Lung (tissue), 11 donors: ENCODE measurements at regions not wholly inside any gene's neighbourhood (a gene's known extent, or its start where the extent isn't known, plus 50 kb on each side); places are given as distances from the start of the nearest gene placed in this dataset.
A peak's percentile ranks its signal among the peaks of the same experiment; 100 is the strongest.

Experiments used
- ATAC-seq: fragments of 200-7000 bp; cut with Tn5 transposase; one replicate; pipeline ENCODE4 v1.9.1; 2020; ENCODE audit warnings: moderate number of reproducible peaks; ENCODE audit not compliant: insufficient read depth, low FRiP score
- DNase-seq, 3 donors: peaks; one replicate each; pipeline ENCODE4 v3.0.0-alpha.2; 2013 to 2017
- H3K27ac ChIP-seq, 2 donors: one replicate each; pipeline ENCODE4 v1.5.1; 2013; ENCODE audit warnings: mild to moderate bottlenecking in 2 of 2, moderate library complexity in 2 of 2, control low read depth in 1 of 2, inconsistent platforms in 1 of 2, low read depth in 1 of 2, low read length in 1 of 2
- H3K27me3 ChIP-seq, 3 donors: one replicate each; pipeline ENCODE4 v1.5.1; 2013; ENCODE audit warnings: low read length in 2 of 3; ENCODE audit not compliant: control insufficient read depth in 3 of 3, insufficient read depth in 3 of 3
- H3K36me3 ChIP-seq, 4 donors: one replicate each; pipeline ENCODE4 v1.5.1; 2013; ENCODE audit warnings: low read length in 4 of 4, mild to moderate bottlenecking in 1 of 4, moderate library complexity in 1 of 4; ENCODE audit not compliant: control insufficient read depth in 4 of 4, insufficient read depth in 4 of 4
- H3K4me1 ChIP-seq, 5 donors: one replicate each; pipeline ENCODE4 v1.5.1; 2013; ENCODE audit warnings: low read length in 5 of 5, mild to moderate bottlenecking in 2 of 5, moderate library complexity in 1 of 5; ENCODE audit not compliant: control insufficient read depth in 5 of 5, insufficient read depth in 5 of 5
- H3K4me3 ChIP-seq: one replicate; pipeline ENCODE4 v1.5.1; 2013; ENCODE audit warnings: mild to moderate bottlenecking, control low read depth, moderate library complexity
- H3K9ac ChIP-seq, 2 donors: one replicate each; pipeline ENCODE4 v1.5.1; 2013; ENCODE audit warnings: low read length in 2 of 2, control low read depth in 1 of 2; ENCODE audit not compliant: insufficient read depth in 1 of 2
- H3K9me3 ChIP-seq, 4 donors: one replicate each; pipeline ENCODE4 v1.5.1; 2013; ENCODE audit warnings: low read length in 3 of 4, mild to moderate bottlenecking in 1 of 4, moderate library complexity in 1 of 4; ENCODE audit not compliant: control insufficient read depth in 4 of 4, insufficient read depth in 3 of 4
- WGBS, 2 donors: extraction: QIAGEN DNeasy Blood & Tissue Kit; methylation state at CpG; one replicate each; pipeline ENCODE4 v1.1.7; 2013; 5-methylcytosine and 5-hydroxymethylcytosine counted together
- TF ChIP-seq, protein P1 (sequence below): IDR thresholded peaks from 2 replicates; pipeline ENCODE4 v1.5.1; 2012; ENCODE audit warnings: mild to moderate bottlenecking; ENCODE audit errors: control extremely low read depth, extremely low read depth
- donor health status: control.
- donor health status: control.
- donor health status: Bipolar disorder and iron deficiency.
- donor health status: healthy.
- donor health status: DM: yes; HTN: yes; CAD: no.

DNA sequence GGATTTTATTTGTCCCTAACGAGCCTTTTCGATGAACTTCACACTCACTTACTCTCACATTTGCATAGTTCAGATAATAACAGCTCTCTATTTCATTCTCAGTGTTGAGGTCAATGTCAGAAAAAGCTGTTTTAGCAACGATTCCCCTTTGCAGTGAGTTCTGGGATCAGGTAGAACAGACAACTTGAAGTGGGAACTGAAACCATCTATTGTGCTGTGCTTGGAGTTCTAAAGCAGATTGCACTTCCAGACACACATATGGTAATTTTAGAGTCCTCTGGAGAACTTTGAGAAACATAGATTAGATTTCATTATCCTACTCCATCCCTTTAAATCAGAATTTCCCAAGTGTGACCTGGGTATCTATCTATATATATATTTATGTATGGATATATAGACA lies 124.6 kb upstream of the BLID start:
- no peak for ATAC-seq
- Histone ChIP-seq H3K27ac (no peak overlapping the region), H3K36me3 (no peaks in the 10 kb centered on the region), H3K4me1 (peaks cover 0 to under 1% (median 0%) of the 10 kb centered on the region in 5 donors), H3K9me3 (no peaks in the 10 kb centered on the region), H3K4me3 (no peak overlapping the region), H3K9ac (no peak overlapping the region), H3K27me3 (no peaks in the 10 kb centered on the region)
- 87% methylated on average over 3 of the region's 3 CpGs for WGBS, 2 donors
- DNase-seq, result no peak
- TF ChIP-seq, protein P1, sequence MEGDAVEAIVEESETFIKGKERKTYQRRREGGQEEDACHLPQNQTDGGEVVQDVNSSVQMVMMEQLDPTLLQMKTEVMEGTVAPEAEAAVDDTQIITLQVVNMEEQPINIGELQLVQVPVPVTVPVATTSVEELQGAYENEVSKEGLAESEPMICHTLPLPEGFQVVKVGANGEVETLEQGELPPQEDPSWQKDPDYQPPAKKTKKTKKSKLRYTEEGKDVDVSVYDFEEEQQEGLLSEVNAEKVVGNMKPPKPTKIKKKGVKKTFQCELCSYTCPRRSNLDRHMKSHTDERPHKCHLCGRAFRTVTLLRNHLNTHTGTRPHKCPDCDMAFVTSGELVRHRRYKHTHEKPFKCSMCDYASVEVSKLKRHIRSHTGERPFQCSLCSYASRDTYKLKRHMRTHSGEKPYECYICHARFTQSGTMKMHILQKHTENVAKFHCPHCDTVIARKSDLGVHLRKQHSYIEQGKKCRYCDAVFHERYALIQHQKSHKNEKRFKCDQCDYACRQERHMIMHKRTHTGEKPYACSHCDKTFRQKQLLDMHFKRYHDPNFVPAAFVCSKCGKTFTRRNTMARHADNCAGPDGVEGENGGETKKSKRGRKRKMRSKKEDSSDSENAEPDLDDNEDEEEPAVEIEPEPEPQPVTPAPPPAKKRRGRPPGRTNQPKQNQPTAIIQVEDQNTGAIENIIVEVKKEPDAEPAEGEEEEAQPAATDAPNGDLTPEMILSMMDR, result no peak

DNA sequence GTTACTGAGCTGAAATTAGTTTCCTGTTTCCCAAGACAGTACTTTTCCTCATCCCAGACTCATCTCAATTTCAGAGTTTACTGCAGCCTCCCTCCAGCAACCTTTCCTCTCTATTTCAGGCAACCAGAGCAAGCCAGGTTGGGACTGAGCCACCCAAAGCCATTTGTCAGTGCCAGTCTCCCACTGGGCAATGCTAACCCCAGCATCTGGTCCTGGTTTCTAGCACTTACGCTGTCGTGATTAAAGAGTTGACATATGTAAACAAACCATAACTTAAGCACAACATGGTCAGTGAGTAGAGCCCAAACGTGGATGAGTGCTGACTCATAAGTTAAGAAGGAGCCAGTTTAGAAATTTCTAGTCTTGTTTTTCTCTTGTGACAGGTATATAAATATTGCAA lies 119.6 kb upstream of the BLID start:
- WGBS, 2 donors, result 25 to 47% methylated on average over 3 of the region's 3 CpGs

DNA sequence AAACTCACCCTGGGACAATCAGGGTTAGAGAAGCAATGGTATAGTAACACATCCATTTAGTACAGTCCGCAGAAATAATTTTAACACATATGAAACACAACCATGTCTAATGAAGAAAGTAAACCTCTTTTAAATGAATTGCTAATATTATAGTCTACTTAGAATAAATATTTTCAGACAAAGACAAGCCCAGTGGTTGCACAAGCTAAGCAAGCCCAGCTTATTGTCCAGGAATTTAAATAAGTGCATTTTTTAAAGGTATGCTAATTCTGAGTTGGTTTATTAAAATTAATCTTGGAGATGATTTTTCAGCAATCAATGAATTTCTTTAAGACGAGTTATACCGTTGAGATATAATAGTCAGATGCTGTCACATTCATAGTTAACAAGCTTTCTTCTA lies 118.8 kb upstream of the BLID start:
- TF ChIP-seq, protein P1, result no peak
- Histone ChIP-seq H3K9me3 (no peaks in the 10 kb centered on the region), H3K4me3 (no peak overlapping the region), H3K27me3 (no peaks in the 10 kb centered on the region), H3K36me3 (no peaks in the 10 kb centered on the region), H3K27ac (no peak overlapping the region), H3K9ac (no peak overlapping the region), H3K4me1 (peaks cover 0 to 4% (median 2%) of the 10 kb centered on the region in 5 donors)
- 96 to 98% methylated on average over 3 of the region's 3 CpGs for WGBS, 2 donors
- ATAC-seq, result no peak
- no peak for DNase-seq

More for the DNA sequence above, 119.6 kb upstream of the BLID start:
- peaks cover 0 to 3% (median 0%) of the 10 kb centered on the region in 5 donors for H3K4me1 ChIP-seq
- no peak overlapping the region for H3K9ac ChIP-seq
- no peaks in the 10 kb centered on the region for H3K27me3 ChIP-seq
- H3K9me3 ChIP-seq, result no peaks in the 10 kb centered on the region
- H3K4me3 ChIP-seq, result no peak overlapping the region
- DNase-seq (peak; percentile 35 to 86 (median 74)), ATAC-seq (no peak)
- no peak overlapping the region for H3K27ac ChIP-seq
- no peaks in the 10 kb centered on the region for H3K36me3 ChIP-seq
- TF ChIP-seq, protein P1, result no peak

DNA sequence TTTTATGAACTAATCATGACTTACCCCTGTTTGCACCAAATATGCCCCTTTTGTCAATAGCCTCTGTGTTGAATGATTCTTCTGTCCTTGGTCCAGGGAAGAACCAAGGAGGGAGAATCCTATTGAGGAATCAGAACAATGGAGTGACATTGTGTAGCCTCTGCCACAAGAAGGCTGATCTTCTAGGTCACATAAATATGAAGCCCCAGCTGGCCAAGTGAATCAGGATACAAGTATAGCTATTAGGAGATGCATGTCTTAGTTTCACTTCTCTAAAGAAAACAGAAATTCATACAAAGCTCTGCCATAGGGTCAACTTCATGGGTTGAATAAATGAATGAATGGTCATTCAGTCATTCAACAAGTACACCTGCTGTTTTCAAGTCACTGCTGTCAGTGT lies 118.2 kb upstream of the BLID start:
- ATAC-seq, result no peak
- H3K27me3 ChIP-seq, result no peaks in the 10 kb centered on the region
- TF ChIP-seq, protein P1, result no peak

More for the DNA sequence above, 118.2 kb upstream of the BLID start:
- Histone ChIP-seq H3K27ac (no peak overlapping the region), H3K4me1 (peaks cover under 1 to 9% (median 4%) of the 10 kb centered on the region in 5 donors), H3K36me3 (no peaks in the 10 kb centered on the region), H3K9me3 (no peaks in the 10 kb centered on the region), H3K9ac (no peak overlapping the region), H3K4me3 (no peak overlapping the region)
- DNase-seq, result no peak
